ENCODE measurements at regions not wholly inside any gene's neighbourhood (a gene's known extent, or its start where the extent isn't known, plus 50 kb on each side); places are given as distances from the start of the nearest gene placed in this dataset.

DNA sequence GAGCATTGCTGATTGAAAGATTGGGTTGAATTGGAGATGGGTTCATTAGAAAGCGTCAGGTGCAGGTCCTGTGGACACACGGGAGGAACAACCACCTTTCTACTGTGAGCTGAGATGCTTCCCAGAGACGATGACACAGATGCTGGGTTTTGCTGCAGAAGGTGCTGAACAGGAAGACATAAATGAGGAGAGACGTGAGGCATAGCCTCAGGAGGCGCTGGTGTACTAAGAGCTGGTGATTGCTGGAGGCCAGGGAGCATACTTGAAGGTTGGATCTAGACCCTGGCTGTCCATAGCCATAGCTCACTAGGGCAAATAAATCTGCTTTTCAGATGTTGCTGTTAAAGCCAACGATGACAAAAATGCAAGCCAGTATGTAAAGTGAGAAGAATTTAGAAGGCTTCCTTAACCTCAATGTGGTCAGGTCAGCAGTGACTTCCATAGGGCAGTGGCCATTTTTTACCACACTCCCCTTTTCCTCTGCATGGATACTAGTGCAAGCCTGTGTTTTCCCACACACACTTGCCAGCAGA, 153.7 kb downstream of the SOX11 start:
- no peak for DNase-seq

DNA sequence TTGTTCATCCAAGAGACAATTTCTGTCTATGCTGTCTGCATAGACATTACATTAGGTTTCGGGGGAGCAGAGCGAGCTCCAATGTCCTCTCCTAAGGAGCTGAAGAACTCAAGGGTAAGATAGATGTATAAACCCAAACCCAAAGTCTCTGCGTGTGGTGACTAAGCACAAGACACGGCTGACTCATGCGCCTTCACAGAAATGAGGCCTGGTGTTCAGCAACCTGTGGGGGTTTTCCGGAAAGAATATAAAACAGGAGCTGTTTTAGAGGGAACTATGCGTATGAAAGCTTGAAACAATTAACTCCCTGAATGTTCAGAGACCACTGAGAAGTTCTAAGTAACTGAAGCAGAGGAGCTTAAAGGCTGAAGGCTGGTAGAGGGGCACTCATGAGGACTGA, 154.7 kb downstream of the SOX11 start:
- DNase-seq = no peak

- DNase-seq = no peak
Observed at GRCh38 chr2:5849562-5849961, 157.4 kb downstream of the SOX11 start.

DNA sequence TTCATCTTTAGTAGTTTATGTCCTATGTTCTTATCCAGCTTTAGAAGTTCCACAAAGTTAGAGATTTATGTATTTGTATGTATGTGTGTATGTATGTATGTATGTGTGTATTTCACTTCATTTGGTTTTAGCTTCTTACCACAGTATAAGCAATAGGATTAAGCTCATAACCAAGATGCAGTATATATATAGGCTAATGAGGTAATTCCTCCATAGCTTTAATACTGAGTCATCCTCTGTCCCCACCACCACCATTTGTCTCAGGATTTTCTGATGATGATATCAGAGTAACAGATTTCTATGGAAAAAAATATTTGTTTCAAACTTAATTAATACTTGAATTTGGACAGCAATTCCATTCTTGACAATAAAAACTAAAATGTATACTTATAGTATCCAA, 159.2 kb downstream of the SOX11 start:
- no peak for DNase-seq

GRCh38 chr2:5854797-5855196, 162.6 kb downstream of the SOX11 start:
- no peak for DNase-seq

DNA sequence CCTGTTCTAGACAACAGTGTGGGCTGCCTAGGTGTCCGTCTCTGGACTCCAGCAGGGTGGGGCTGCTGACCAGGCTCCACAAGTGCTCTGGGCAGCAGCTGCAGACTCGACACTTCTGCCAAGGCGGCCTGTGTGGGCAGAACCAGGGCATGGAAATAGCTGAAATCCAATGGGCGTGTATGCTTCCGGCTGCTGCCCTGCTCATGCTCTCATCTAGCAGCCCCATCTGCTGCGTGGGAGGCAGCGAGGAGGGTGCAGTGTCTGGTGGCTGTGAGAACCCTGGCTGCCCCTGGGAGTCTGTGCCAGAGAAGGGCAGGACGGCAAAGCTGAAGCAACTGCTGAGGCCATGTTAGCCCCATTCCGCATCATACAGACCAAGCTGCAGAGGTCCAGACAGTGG, 174.9 kb downstream of the SOX11 start:
- DNase-seq = no peak

GRCh38 chr2:5868931-5869330, 176.7 kb downstream of the SOX11 start:
- DNase-seq = no peak

DNA sequence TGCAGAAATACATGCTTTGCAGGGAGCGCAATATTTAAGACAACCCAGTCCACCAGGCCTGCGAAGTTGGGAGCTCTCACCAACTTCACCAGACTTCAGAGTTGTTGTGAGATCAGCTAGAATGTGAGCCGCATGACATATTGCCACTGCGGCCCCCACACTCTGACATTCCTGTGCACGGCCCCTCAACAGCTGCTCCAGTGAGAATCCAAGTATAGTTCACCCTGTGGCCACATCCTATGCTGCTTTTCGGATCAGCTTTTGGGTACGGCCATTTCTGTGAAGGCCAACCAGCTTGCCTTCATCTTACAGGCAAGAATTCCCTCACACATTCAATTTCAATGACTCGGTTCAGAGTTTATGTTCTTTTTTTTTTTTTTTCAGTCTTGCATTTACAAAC, 177.8 kb downstream of the SOX11 start:
- DNase-seq = no peak

- no peak for DNase-seq
Observed at GRCh38 chr2:5877360-5877759, 185.2 kb downstream of the SOX11 start.

GRCh38 chr2:5885451-5886173, 193.4 kb downstream of the SOX11 start:
- DNase-seq = no peak

DNA sequence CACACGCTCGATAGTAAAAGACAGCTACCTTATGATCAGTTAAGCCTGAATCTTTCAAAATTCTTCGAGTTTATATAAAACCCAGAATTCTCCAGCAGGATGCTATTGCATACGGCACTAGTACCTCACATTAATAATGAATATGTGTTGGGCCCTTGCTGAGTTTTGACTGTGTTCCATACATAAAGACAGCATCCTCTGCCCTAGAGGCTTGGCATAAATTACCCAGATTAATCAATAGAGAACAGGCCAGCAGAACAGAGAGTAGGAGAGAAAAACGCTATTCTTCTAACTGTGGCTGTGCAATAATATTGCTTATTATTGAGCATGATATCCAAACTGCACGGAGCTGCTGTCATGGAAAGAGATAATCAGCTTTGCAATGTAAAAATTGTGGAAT, 194.3 kb downstream of the SOX11 start:
- DNase-seq = no peak

DNA sequence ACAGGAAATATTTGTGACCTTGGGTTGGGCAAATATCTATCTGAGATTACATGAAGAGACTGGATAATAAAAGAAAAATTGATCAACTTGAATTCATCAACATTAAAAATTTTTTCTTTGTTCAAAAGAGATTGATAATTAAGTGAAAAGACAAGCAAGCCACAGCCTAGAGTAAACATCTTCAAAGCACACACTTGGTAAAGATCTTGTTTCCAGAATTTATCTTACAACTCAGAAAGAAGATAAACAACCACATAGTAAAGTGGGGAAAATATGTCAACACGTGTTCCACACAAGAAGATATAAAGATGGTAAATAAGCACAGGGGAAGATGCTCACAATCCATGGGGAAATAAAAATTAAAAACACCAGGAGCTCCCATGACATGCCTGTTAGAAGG, 195.9 kb downstream of the SOX11 start:
- no peak for DNase-seq

DNA sequence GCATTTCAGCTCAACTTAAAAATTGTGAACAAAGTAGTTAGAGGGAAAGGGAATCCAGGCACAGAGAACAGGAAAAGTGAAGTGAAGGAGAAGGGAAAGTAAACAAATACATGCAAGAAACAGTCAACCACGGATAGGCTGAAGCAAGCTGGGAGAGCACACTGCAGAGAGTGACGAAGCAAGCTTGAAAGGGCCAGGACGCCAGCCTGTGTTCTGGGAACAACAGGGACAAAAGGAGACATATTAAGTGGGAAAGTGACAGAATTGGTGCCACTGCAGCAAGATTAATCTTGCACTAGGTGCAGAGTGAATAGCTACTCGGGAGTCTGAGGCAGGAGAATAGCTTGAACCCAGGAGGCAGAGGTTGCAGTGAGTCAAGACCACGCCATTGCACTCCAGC, 197.3 kb downstream of the SOX11 start:
- DNase-seq = no peak

DNA sequence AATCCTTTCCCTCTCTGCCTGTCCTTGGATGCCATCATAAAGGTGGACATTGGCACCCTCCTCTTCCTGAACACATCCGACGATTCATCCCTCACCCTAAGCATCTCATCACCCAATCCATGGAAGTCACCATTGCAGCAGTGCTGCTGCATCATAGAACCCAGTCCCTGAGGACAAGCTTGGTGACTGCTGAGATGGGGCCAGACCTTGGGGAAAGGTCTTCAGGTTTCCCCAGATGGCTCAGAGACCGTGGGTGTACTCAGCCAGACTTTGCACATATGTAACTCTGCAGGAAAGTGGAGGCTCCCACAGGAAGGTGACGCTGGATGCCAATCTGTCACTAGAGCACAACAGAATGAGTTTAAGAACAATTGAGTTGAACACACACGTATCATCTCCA, 202.2 kb downstream of the SOX11 start:
- DNase-seq = no peak

DNA sequence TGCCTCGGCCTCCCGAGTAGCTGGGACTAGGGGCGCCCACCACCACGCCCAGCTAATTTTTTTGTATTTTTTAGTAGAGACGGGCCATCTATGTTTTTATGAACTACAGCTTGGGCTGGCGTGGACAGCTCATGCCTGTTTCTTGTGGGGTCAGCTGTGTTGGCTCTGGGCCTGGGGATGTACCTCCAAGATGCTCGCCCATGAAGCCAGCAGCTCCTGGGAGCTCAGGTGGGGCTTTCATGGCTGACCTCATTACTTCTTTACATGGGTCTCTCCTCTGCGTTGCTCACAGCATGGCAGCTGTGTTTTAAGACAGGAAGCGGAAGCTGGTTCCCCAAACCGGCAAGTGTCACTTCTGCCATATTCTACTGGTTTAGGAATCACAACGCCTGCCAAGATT, 203.1 kb downstream of the SOX11 start:
- no peak for DNase-seq

DNA sequence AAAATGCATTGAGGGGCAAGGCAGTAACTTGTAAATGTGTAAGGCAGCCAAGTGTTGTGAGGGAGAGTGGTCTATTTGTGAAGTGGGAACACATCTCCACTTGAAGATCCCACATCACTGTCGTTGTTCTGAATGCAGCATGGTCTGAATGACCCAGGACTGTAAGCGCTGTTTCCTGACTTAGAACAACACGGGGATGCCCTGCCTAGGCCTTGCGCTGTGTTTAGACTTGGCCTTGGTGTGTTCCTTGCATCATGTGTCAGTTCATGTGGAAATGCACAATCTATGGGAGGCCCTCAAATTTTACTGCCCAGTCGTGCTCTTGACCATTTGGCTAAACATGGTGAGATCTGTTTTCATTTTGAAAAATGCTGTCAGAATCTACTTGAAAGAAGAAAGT, 205.1 kb downstream of the SOX11 start:
- no peak for DNase-seq

DNA sequence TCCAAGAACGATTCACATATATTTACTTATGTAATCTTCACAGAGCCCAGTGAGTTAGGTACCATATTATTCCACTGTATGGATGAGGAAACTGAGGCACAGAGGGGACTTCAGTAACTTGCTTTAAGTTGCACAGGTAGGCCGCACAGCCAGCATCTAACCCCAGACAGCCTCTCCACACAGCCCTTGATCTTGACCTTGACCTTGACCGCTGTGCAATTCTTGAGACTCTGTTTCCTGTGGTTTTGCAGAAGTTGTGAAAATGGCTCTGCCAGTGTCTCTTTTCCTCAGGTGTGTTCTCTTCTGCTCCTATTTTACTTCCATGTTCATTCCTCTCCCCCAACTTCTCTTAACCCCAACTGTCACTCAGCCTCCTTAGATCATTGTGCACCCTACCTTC, 206.5 kb downstream of the SOX11 start:
- DNase-seq = no peak

DNA sequence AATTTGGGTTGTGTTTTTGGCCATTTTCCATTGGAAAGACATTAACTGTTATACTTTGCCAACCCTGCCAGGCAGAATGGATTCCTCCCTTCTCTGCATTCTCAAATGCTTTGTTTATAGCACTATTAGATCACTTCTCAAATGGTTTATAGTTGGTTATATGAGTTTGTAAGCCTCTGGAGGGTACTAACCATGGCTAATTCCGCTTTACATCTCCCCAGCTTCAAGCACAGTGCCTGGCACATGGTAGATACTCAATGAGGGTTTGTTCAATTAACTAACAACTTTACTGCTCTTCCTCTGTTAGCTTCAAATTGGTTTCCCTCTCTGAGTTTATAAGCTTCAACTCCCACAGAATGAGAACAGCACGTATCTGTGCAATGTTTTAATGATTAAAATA, 213.5 kb downstream of the SOX11 start:
- no peak for DNase-seq

- DNase-seq = no peak
Observed at GRCh38 chr2:5908071-5908470, 215.9 kb downstream of the SOX11 start.

GRCh38 chr2:5911718-5912117, 219.5 kb downstream of the SOX11 start:
- DNase-seq = no peak

DNA sequence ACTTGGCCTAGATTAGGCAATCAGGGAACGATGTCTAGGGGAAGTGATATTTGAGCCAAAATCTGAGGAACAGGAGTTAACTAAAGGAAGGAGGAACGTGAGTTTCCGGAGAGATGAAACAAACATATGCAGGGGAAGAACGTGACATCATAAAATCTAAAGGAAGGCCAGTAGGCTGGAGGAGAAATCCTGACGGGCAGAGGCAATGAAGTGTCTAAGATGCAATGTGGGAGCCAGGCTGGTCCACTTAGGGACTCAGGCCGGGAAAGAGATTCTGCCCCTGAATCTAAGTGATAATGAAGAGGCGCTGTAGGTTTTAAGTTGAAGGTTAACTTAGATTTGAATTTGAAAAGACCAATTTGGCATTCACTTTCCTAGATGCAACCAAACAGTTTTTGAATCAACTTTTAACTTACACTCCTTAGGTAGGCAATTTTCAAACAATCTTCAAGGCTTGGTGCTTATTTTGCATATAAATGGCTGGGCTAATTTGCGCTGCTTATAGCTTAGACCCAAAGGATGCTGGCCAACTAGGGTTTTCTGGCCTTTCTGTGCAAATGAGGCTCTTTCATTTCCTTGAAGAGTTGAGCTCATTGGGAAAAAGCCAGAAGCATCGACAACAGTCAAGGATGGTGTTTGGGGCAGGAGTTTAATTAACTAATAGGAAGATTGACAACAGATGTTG, 221.7 kb downstream of the SOX11 start:
- no peak for DNase-seq

GRCh38 chr2:5914811-5915611, 222.8 kb downstream of the SOX11 start:
- DNase-seq = no peak

GRCh38 chr2:5915881-5916310, 223.7 kb downstream of the SOX11 start:
- DNase-seq = no peak
